Karpas-422 (cell line): ENCODE measurements at regions not wholly inside any gene's neighbourhood (a gene's known extent, or its start where the extent isn't known, plus 50 kb on each side); places are given as distances from the start of the nearest gene placed in this dataset.
"Not testable (repeated sequence)": the region's sequence is repeated elsewhere in the genome, so short reads cannot be mapped to it uniquely, and the experiment has no call there.

ENCODE experiments used
- DNase-seq: peaks from one replicate; pipeline ENCODE4 v3.0.0-alpha.2; 2015
- H2AFZ ChIP-seq: fragments of 200-600 bp; sonication (generic); 2 replicates; pipeline ENCODE4 v1.6.1; 2014; ENCODE audit warnings: antibody characterized with exemption, low read length, mixed read lengths
- H3K27ac ChIP-seq: fragments of 200-600 bp; sonication (generic); 2 replicates; pipeline ENCODE4 v1.5.1; 2014; ENCODE audit warnings: mild to moderate bottlenecking, low read length, moderate library complexity
- H3K27me3 ChIP-seq: fragments of 200-600 bp; sonication (generic); 2 replicates; pipeline ENCODE4 v1.6.1; 2014; ENCODE audit warnings: low read length, mixed read lengths
- H3K36me3 ChIP-seq: fragments of 200-600 bp; sonication (generic); 2 replicates; pipeline ENCODE4 v1.6.1; 2014; ENCODE audit warnings: low read length, mixed read lengths; ENCODE audit not compliant: insufficient read depth
- H3K4me1 ChIP-seq: fragments of 200-600 bp; sonication (generic); 2 replicates; pipeline ENCODE4 v1.6.1; 2014; ENCODE audit warnings: mild to moderate bottlenecking, low read length, mixed read lengths
- H3K4me2 ChIP-seq: fragments of 200-600 bp; sonication (generic); 2 replicates; pipeline ENCODE4 v1.6.1; 2014; ENCODE audit warnings: low read length, low read depth, mild to moderate bottlenecking; ENCODE audit not compliant: poor library complexity, severe bottlenecking
- H3K4me3 ChIP-seq: fragments of 200-600 bp; sonication (generic); 2 replicates; pipeline ENCODE4 v1.5.1; 2014; ENCODE audit warnings: mild to moderate bottlenecking, antibody characterized with exemption, low read length, mixed read lengths
- H3K79me2 ChIP-seq: fragments of 200-600 bp; sonication (generic); 2 replicates; pipeline ENCODE4 v1.6.1; 2014; ENCODE audit warnings: mild to moderate bottlenecking, low read length, mixed read lengths
- H3K9ac ChIP-seq: fragments of 200-600 bp; sonication (generic); 2 replicates; pipeline ENCODE4 v1.6.0; 2014; ENCODE audit warnings: low read length
- H3K9me2 ChIP-seq: fragments of 200-600 bp; sonication (generic), shearing (Covaris generic); replicated peaks from 2 replicates; pipeline ENCODE4 v1.6.0; 2014; ENCODE audit warnings: mild to moderate bottlenecking, low read length, moderate library complexity; ENCODE audit not compliant: insufficient read depth
- H3K9me3 ChIP-seq: fragments of 300-700, 200-600 bp; sonication (generic); 2 replicates; pipeline ENCODE4 v1.6.1; 2014; ENCODE audit warnings: low read length, mixed read lengths
- H4K20me1 ChIP-seq: fragments of 200-600 bp; sonication (generic); 2 replicates; pipeline ENCODE4 v1.6.1; 2014; ENCODE audit warnings: mild to moderate bottlenecking, antibody characterized with exemption, low read length, low read depth; ENCODE audit not compliant: insufficient read depth

DNA sequence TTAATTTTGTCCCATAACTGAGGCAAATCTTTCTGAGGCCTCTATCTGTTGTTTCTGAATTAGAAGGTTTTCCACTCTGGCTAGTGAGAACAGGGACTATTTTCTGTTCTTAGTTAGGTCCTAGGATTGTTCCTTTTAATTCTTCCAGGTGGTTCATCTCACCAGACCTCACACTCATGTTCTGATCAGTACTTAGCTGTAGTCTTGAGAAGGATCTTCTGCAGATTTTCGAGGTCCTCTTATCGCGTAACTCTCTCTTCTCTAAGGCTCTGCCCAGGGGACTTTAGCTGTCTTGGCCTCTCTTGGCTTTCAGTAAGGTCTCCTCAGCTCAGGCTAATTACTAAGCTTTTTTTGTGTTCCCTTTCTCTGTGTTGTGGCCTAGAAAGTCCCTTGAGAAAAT is 201.1 kb downstream of the ETNK1 start:
- Histone ChIP-seq H3K9ac (no peak overlapping the region), H3K9me2 (no peaks in the 10 kb centered on the region), H2AFZ (no peak overlapping the region), H4K20me1 (no peaks in the 10 kb centered on the region), H3K27ac (no peak overlapping the region), H3K79me2 (no peaks in the 10 kb centered on the region), H3K36me3 (no peaks in the 10 kb centered on the region), H3K27me3 (no peaks in the 10 kb centered on the region), H3K4me3 (no peak overlapping the region), H3K4me1 (no peaks in the 10 kb centered on the region), H3K9me3 (no peaks in the 10 kb centered on the region), H3K4me2 (no peak overlapping the region)
- DNase-seq: no peak

DNA sequence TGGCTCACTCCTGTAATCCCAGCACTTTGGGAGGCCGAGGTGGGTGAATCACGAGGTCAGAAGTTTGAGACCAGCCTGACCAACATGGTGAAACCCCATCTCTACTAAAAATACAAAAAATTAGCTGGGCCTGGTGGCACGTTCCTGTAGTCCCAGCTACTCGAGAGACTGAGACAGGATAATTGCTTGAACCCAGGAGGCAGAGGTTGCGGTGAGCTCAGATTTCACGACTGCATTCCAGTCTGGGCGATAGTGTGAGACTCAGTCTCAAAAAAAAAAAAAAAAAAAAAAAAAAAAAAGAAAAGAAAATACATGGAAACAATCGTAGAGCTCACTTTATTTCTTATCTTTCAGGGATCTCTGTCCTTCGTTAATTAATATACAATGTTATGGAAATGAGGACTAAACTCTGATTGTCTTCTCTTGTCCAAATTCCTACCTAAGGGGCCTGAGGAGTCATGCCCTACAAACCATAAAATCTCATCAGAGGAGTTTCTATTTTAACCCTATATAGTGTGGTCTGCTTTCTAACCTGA is 201.5 kb downstream of the ETNK1 start:
- H3K4me3 ChIP-seq, H3K79me2 ChIP-seq, H2AFZ ChIP-seq, H3K27ac ChIP-seq, DNase-seq, H3K9me3 ChIP-seq, H3K4me1 ChIP-seq, H4K20me1 ChIP-seq, H3K9ac ChIP-seq, H3K4me2 ChIP-seq, H3K27me3 ChIP-seq, H3K36me3 ChIP-seq, H3K9me2 ChIP-seq: not testable (repeated sequence)

DNA sequence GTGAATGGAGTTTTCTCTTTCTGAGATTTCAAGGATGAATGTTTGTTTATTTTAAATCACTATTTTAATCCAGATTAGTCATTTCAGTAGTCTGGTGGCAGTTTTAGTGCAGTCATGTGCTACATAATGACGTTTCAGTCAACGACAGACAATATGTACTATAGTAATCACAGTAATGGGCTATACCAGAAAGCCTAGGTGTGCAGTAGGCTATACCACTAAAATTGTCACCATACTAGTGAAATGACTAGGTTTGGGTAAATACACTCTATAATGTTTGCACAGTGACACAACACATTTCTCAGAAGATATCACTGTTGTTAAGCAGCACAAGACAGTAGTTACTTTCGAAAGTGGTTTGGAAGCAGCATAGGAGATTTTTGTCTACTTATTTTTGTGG is 203.1 kb downstream of the ETNK1 start:
- no peak for DNase-seq
- no peaks in the 10 kb centered on the region for H3K36me3 ChIP-seq
- no peak overlapping the region for H3K4me2 ChIP-seq
- no peak overlapping the region for H3K4me3 ChIP-seq
- H3K4me1 ChIP-seq: no peaks in the 10 kb centered on the region
- H4K20me1 ChIP-seq: no peaks in the 10 kb centered on the region
- no peaks in the 10 kb centered on the region for H3K27me3 ChIP-seq
- H3K9ac ChIP-seq: no peak overlapping the region
- no peaks in the 10 kb centered on the region for H3K9me3 ChIP-seq
- no peaks in the 10 kb centered on the region for H3K9me2 ChIP-seq
- H2AFZ ChIP-seq: no peak overlapping the region
- no peak overlapping the region for H3K27ac ChIP-seq
- H3K79me2 ChIP-seq: no peaks in the 10 kb centered on the region

DNA sequence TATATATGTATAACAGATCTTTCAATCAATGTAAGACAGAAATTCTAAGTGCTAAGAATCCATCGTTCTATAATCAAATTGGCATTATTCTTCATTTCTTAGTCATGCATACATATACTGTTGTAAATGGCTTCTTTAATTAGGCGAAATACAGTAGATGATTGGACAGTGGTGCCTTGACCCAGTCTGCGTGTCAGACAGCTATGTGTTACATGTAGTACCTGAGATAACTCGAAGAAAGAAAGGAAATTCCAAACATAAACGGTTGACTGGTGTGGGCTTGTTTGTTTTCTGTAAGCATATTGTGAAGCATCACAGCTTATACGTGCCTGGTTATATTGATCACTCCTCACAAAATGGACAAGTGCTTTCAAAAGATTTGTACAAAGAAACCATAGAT is 210.5 kb downstream of the ETNK1 start:
- Histone ChIP-seq H3K27ac (no peak overlapping the region), H3K79me2 (no peaks in the 10 kb centered on the region), H3K36me3 (no peaks in the 10 kb centered on the region), H3K9me3 (no peaks in the 10 kb centered on the region), H3K4me1 (no peaks in the 10 kb centered on the region), H3K9me2 (no peaks in the 10 kb centered on the region), H3K4me2 (no peak overlapping the region), H3K4me3 (no peak overlapping the region), H4K20me1 (no peaks in the 10 kb centered on the region), H2AFZ (no peak overlapping the region), H3K27me3 (no peaks in the 10 kb centered on the region), H3K9ac (no peak overlapping the region)
- DNase-seq: no peak

DNA sequence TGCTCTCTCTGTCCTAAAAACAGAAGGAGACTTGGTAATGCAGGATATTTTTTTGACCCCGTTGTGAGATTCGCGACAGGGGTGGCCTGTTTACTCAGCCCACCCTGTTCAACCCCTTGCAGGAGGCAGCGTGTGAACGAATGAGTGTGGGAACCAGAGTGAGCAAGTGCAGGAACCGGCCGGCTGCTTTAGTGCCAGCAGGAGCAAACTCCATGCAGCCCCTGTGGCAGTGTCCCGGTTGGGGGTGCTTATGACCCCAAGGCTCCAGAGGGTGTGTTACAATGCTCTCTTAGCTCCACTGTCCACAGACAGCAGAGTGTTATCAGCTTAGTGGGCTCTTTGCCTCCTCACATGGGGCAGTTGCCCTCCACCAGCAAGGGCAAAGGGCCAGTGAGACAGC is 225.2 kb downstream of the ETNK1 start:
- no peak overlapping the region for H3K27ac ChIP-seq
- DNase-seq: no peak

GRCh38 chr12:22851532-22851931 is 226.6 kb downstream of the ETNK1 start:
- no peaks in the 10 kb centered on the region for H3K79me2 ChIP-seq
- H3K27ac ChIP-seq: no peak overlapping the region
- no peak for DNase-seq
- no peaks in the 10 kb centered on the region for H3K9me3 ChIP-seq
- H3K4me2 ChIP-seq: no peak overlapping the region
- H3K27me3 ChIP-seq: no peaks in the 10 kb centered on the region
- no peaks in the 10 kb centered on the region for H3K36me3 ChIP-seq
- no peak overlapping the region for H2AFZ ChIP-seq
- H3K4me3 ChIP-seq: no peak overlapping the region
- no peaks in the 10 kb centered on the region for H3K4me1 ChIP-seq
- H3K9ac ChIP-seq: no peak overlapping the region
- H4K20me1 ChIP-seq: no peaks in the 10 kb centered on the region
- H3K9me2 ChIP-seq: no peaks in the 10 kb centered on the region

More for the DNA sequence above, 225.2 kb downstream of the ETNK1 start:
- Histone ChIP-seq H3K36me3 (no peaks in the 10 kb centered on the region), H3K9ac (no peak overlapping the region), H3K9me2 (no peaks in the 10 kb centered on the region), H3K79me2 (no peaks in the 10 kb centered on the region), H4K20me1 (no peaks in the 10 kb centered on the region), H3K4me3 (no peak overlapping the region), H3K27me3 (no peaks in the 10 kb centered on the region), H3K9me3 (no peaks in the 10 kb centered on the region), H3K4me2 (no peak overlapping the region), H2AFZ (no peak overlapping the region), H3K4me1 (no peaks in the 10 kb centered on the region)

GRCh38 chr12:22855456-22855855 is 230.5 kb downstream of the ETNK1 start:
- no peak overlapping the region for H3K27ac ChIP-seq
- DNase-seq: no peak
- no peaks in the 10 kb centered on the region for H4K20me1 ChIP-seq
- H2AFZ ChIP-seq: no peak overlapping the region
- no peak overlapping the region for H3K9ac ChIP-seq
- H3K79me2 ChIP-seq: no peaks in the 10 kb centered on the region
- H3K36me3 ChIP-seq: no peaks in the 10 kb centered on the region
- no peaks in the 10 kb centered on the region for H3K27me3 ChIP-seq
- no peak overlapping the region for H3K4me3 ChIP-seq
- H3K9me2 ChIP-seq: no peaks in the 10 kb centered on the region
- no peaks in the 10 kb centered on the region for H3K9me3 ChIP-seq
- H3K4me1 ChIP-seq: no peaks in the 10 kb centered on the region
- no peak overlapping the region for H3K4me2 ChIP-seq

DNA sequence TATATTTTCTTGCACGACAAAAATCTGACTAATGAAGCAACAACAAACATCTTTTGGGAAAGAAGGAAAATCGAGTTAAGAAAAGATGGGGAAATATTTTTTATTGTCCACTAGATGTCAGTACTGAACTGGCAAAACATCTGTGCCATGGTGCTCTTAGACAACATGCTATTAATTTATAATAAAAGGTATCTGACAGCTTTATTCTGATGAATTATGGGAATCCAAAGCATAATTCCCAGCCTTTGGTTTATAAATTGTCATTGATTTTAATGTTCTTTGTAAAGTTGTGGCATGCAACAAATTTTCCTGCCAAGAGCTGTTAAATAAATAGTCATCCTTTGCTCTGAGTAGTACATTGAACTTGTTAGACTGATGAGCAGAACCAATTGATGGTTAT is 231.2 kb downstream of the ETNK1 start:
- H3K79me2 ChIP-seq: no peaks in the 10 kb centered on the region
- H2AFZ ChIP-seq: no peak overlapping the region
- peak; percentile 72 for DNase-seq
- no peak overlapping the region for H3K4me3 ChIP-seq
- H3K9ac ChIP-seq: no peak overlapping the region
- no peak overlapping the region for H3K4me2 ChIP-seq
- H3K9me3 ChIP-seq: no peaks in the 10 kb centered on the region
- H3K36me3 ChIP-seq: no peaks in the 10 kb centered on the region
- H3K27ac ChIP-seq: no peak overlapping the region
- no peaks in the 10 kb centered on the region for H4K20me1 ChIP-seq
- no peaks in the 10 kb centered on the region for H3K4me1 ChIP-seq
- H3K9me2 ChIP-seq: no peaks in the 10 kb centered on the region
- H3K27me3 ChIP-seq: no peaks in the 10 kb centered on the region
